SK-N-SH (cell line): ENCODE measurements at regions not wholly inside any gene's neighbourhood (a gene's known extent, or its start where the extent isn't known, plus 50 kb on each side); places are given as distances from the start of the nearest gene placed in this dataset.

Experiments used
- CTCF ChIA-PET: fragments of 300-600, 350-600 bp; formaldehyde crosslinking; extraction: SDS; loops from one replicate; lab custom pipeline; 2021; lab: Yijun Ruan, JAX
- POLR2A ChIA-PET: fragments of 350-600 bp; sonication (Branson Sonifier 250); formaldehyde crosslinking; extraction: SDS; loops from one replicate; lab custom pipeline; 2020; ENCODE audit warnings: antibody characterized with exemption, inconsistent platforms; lab: Yijun Ruan, JAX
- DNase-seq: peaks from one replicate; pipeline ENCODE4 v3.0.0; 2012
- H2AFZ ChIP-seq: fragments of 200-600 bp; sonication (generic); 2 replicates; pipeline ENCODE4 v1.8.1; 2016; ENCODE audit warnings: antibody characterized with exemption, mild to moderate bottlenecking, low read depth
- H3F3A ChIP-seq: fragments of 200-600 bp; sonication (generic); replicated peaks from 2 replicates; pipeline ENCODE3; 2016; ENCODE audit warnings: antibody characterized with exemption, mild to moderate bottlenecking; ENCODE audit not compliant: insufficient read depth
- H3K27ac ChIP-seq, 2 experiments: fragments of 200-500 bp in 1 of 2; fragments of 200-600 bp in 1 of 2; sonication (Bioruptor generic) in 1 of 2; sonication (generic), shearing (Covaris generic) in 1 of 2; 2 replicates each; pipeline versions ENCODE4 v1.5.1 to v1.6.1; 2014 to 2016; ENCODE audit warnings: low read depth in 2 of 2, inconsistent platforms in 1 of 2, low read length in 1 of 2, mild to moderate bottlenecking in 1 of 2, mixed read lengths in 1 of 2
- H3K27me3 ChIP-seq: fragments of 200-600 bp; sonication (generic), shearing (Covaris generic); 2 replicates; pipeline ENCODE4 v1.6.1; 2016; ENCODE audit warnings: mixed run types; ENCODE audit not compliant: insufficient read depth
- H3K36me3 ChIP-seq, 2 experiments: fragments of 200-500 bp in 1 of 2; fragments of 200-600 bp in 1 of 2; sonication (Bioruptor generic) in 1 of 2; sonication (generic) in 1 of 2; replicated peaks in 1 of 2; 2 replicates each; pipeline versions ENCODE3 to v1.5.1; 2014 to 2016; ENCODE audit warnings: low read length in 1 of 2, mild to moderate bottlenecking in 1 of 2; ENCODE audit not compliant: insufficient read depth in 2 of 2, control insufficient read depth in 1 of 2
- H3K4me1 ChIP-seq, 2 experiments: fragments of 200-500 bp in 1 of 2; fragments of 200-600 bp in 1 of 2; sonication (Bioruptor generic) in 1 of 2; sonication (generic), shearing (Covaris generic) in 1 of 2; 2 replicates each; pipeline versions ENCODE4 v1.5.1 to v1.6.1; 2014 to 2016; ENCODE audit warnings: low read depth in 1 of 2, low read length in 1 of 2, mixed run types in 1 of 2; ENCODE audit not compliant: insufficient read depth in 2 of 2, control insufficient read depth in 1 of 2
- H3K4me2 ChIP-seq: fragments of 200-600 bp; sonication (generic), shearing (Covaris generic); 2 replicates; pipeline ENCODE4 v1.6.1; 2017; ENCODE audit warnings: mixed run types
- H3K4me3 ChIP-seq, 2 experiments: fragments of 200-500 bp in 1 of 2; fragments of 200-600 bp in 1 of 2; sonication (Bioruptor generic) in 1 of 2; sonication (generic), shearing (Covaris generic) in 1 of 2; 2 replicates each; pipeline versions ENCODE4 v1.5.1 to v1.8.1; 2014 to 2016; ENCODE audit warnings: low read depth in 2 of 2, inconsistent platforms in 1 of 2, low read length in 1 of 2, mild to moderate bottlenecking in 1 of 2, mixed read lengths in 1 of 2, moderate library complexity in 1 of 2
- H3K79me2 ChIP-seq: fragments of 200-600 bp; sonication (generic); 2 replicates; pipeline ENCODE4 v1.8.1; 2017; ENCODE audit warnings: mild to moderate bottlenecking; ENCODE audit not compliant: insufficient read depth
- H3K9ac ChIP-seq: fragments of 200-600 bp; sonication (generic); 2 replicates; pipeline ENCODE4 v1.6.1; 2017; ENCODE audit warnings: mixed run types
- H3K9me2 ChIP-seq: fragments of 200-600 bp; sonication (generic); 2 replicates; pipeline ENCODE4 v1.6.1; 2017; ENCODE audit warnings: mixed run types
- H3K9me3 ChIP-seq: fragments of 200-600 bp; sonication (generic); 2 replicates; pipeline ENCODE4 v1.6.1; 2017; ENCODE audit warnings: mixed run types, mild to moderate bottlenecking, moderate library complexity
- H4K20me1 ChIP-seq: fragments of 200-600 bp; sonication (generic); 2 replicates; pipeline ENCODE4 v1.6.1; 2017; ENCODE audit warnings: mild to moderate bottlenecking, mixed run types; ENCODE audit not compliant: insufficient read depth
- CHD2 ChIP-seq: fragments of 150-350 bp; IDR thresholded peaks from 2 replicates; pipeline ENCODE4 v1.6.1; 2018; ENCODE audit warnings: low read length; ENCODE audit not compliant: partially characterized antibody
- ELF1 ChIP-seq: IDR thresholded peaks from 2 replicates; pipeline ENCODE4 v1.4.0; 2012
- GABPA ChIP-seq: IDR thresholded peaks from 2 replicates; pipeline ENCODE4 v1.4.0; 2012; ENCODE audit warnings: low read depth, mild to moderate bottlenecking
- JUND ChIP-seq: IDR thresholded peaks from 2 replicates; pipeline ENCODE4 v1.4.0; 2012
- MAX ChIP-seq: IDR thresholded peaks from 2 replicates; pipeline ENCODE4 v1.4.0; 2012; ENCODE audit warnings: low read depth
- MXI1 ChIP-seq: IDR thresholded peaks from 2 replicates; pipeline ENCODE4 v1.6.1; 2012; ENCODE audit warnings: mild to moderate bottlenecking, low read depth, low read length, improper control_type of control experiment
- NFIC ChIP-seq: IDR thresholded peaks from 2 replicates; pipeline ENCODE4 v1.4.0; 2012; ENCODE audit warnings: borderline replicate concordance
- NRF1 ChIP-seq: IDR thresholded peaks from 2 replicates; pipeline ENCODE4 v1.6.1; 2012; ENCODE audit warnings: low read depth, mild to moderate bottlenecking, low read length
- RAD21 ChIP-seq: IDR thresholded peaks from 2 replicates; pipeline ENCODE4 v1.6.1; 2012; ENCODE audit warnings: mild to moderate bottlenecking, low read length
- REST ChIP-seq: IDR thresholded peaks from 2 replicates; pipeline ENCODE4 v1.6.1; 2012; ENCODE audit warnings: mild to moderate bottlenecking, low read depth, low read length, moderate library complexity
- RFX5 ChIP-seq: IDR thresholded peaks from 2 replicates; pipeline ENCODE4 v1.6.1; 2012; ENCODE audit warnings: mild to moderate bottlenecking, improper control_type of control experiment, low read length
- RXRA ChIP-seq: IDR thresholded peaks from 2 replicates; pipeline ENCODE4 v1.4.0; 2012; ENCODE audit warnings: low read depth, mild to moderate bottlenecking, borderline replicate concordance
- SIN3A ChIP-seq: IDR thresholded peaks from 2 replicates; pipeline ENCODE4 v1.6.1; 2012; ENCODE audit warnings: low read depth, mild to moderate bottlenecking, low read length, moderate library complexity, borderline replicate concordance
- TCF12 ChIP-seq: IDR thresholded peaks from 2 replicates; pipeline ENCODE4 v1.4.0; 2012
- TEAD4 ChIP-seq: IDR thresholded peaks from 2 replicates; pipeline ENCODE4 v1.4.0; 2012; ENCODE audit warnings: mild to moderate bottlenecking, borderline replicate concordance; ENCODE audit not compliant: insufficient read depth
- USF1 ChIP-seq: IDR thresholded peaks from 2 replicates; pipeline ENCODE4 v1.4.0; 2012; ENCODE audit warnings: low read depth, borderline replicate concordance
- YY1 ChIP-seq: IDR thresholded peaks from 2 replicates; pipeline ENCODE4 v1.4.0; 2012; ENCODE audit warnings: low read depth, mild to moderate bottlenecking
- ZBTB33 ChIP-seq: IDR thresholded peaks from 2 replicates; pipeline ENCODE4 v1.4.0; 2012; ENCODE audit warnings: low read depth, borderline replicate concordance
- WGBS: methylation state at CpG from one replicate; pipeline ENCODE4 v1.1.6; 2017; ENCODE audit warnings: low lambda C conversion rate; 5-methylcytosine and 5-hydroxymethylcytosine counted together

- H3K9ac ChIP-seq: no peak overlapping the region
- no peak overlapping the region for H3K4me2 ChIP-seq
- H4K20me1 ChIP-seq: no peaks in the 10 kb centered on the region
- TF ChIP-seq GABPA: no peak
- no peak for TF ChIP-seq TEAD4
- TF ChIP-seq RAD21: no peak
- TF ChIP-seq YY1: no peak
- no peak for TF ChIP-seq USF1
- no peak for TF ChIP-seq MXI1
- no peak for TF ChIP-seq REST
- no peak for TF ChIP-seq ZBTB33
- no peak for TF ChIP-seq RFX5
- TF ChIP-seq MAX: no peak
- TF ChIP-seq JUND: no peak
- no peak for TF ChIP-seq RXRA
- no peak for TF ChIP-seq NFIC
- no peak for TF ChIP-seq ELF1
- TF ChIP-seq SIN3A: no peak
- TF ChIP-seq CHD2: no peak
- no peak for TF ChIP-seq NRF1
- TF ChIP-seq TCF12: no peak
- no peak overlapping the region for H2AFZ ChIP-seq
- no peaks in the 10 kb centered on the region for H3F3A ChIP-seq
- 40% methylated on average over 3 of the region's 3 CpGs for WGBS
- H3K27me3 ChIP-seq: no peaks in the 10 kb centered on the region; the same call in 1 of the 2 replicates
- no peaks in the 10 kb centered on the region; a peak in 1 of 4 replicates for H3K4me1 ChIP-seq
- no peaks in the 10 kb centered on the region for H3K79me2 ChIP-seq
- no peak for DNase-seq
- H3K9me3 ChIP-seq: no peaks in the 10 kb centered on the region
- ChIA-PET POLR2A (no interaction called here), CTCF (no interaction called here)
- H3K4me3 ChIP-seq: no peak overlapping the region
- H3K9me2 ChIP-seq: no peaks in the 10 kb centered on the region
- no peak overlapping the region for H3K27ac ChIP-seq
- H3K36me3 ChIP-seq: no peaks in the 10 kb centered on the region
Observed at GRCh38 chr1:228925691-228926090, 190.4 kb downstream of the RHOU start.
